SU-DHL-6 (cell line): ENCODE measurements at regions not wholly inside any gene's neighbourhood (a gene's known extent, or its start where the extent isn't known, plus 50 kb on each side); places are given as distances from the start of the nearest gene placed in this dataset.
"Not testable (repeated sequence)": the region's sequence is repeated elsewhere in the genome, so short reads cannot be mapped to it uniquely, and the experiment has no call there.

Experiments
- CTCF ChIP-seq: fragments of 200-600 bp; sonication (generic); IDR thresholded peaks from one replicate; pipeline ENCODE4 v1.5.1; 2017; ENCODE audit warnings: antibody characterized with exemption, mild to moderate bottlenecking, low read length, moderate library complexity; ENCODE audit not compliant: insufficient read depth, poor library complexity, severe bottlenecking
- EZH2phosphoT487 ChIP-seq: fragments of 200-600 bp; sonication (generic), shearing (Covaris generic); conservative IDR thresholded peaks from 2 replicates; pipeline ENCODE4 v1.6.1; 2018; ENCODE audit warnings: mild to moderate bottlenecking, antibody characterized with exemption, low read length, moderate library complexity, mixed read lengths

- TF ChIP-seq CTCF, EZH2phosphoT487: not testable (repeated sequence)
Measured at GRCh38 chr2:87534273-87534889, 213.5 kb upstream of the PLGLB2 start.
